ENCODE measurements at regions not wholly inside any gene's neighbourhood (a gene's known extent, or its start where the extent isn't known, plus 50 kb on each side); places are given as distances from the start of the nearest gene placed in this dataset.

GRCh38 chr1:195785830-195786229 is 822.4 kb downstream of the KCNT2 start:
- Histone ChIP-seq H3K4me3 (no peak overlapping the region), H3K36me3 (no peaks in the 10 kb centered on the region), H3K27me3 (no peaks in the 10 kb centered on the region), H3K4me1 (no peaks in the 10 kb centered on the region), H3K27ac (no peak overlapping the region), H3K9me3 (no peaks in the 10 kb centered on the region)
- WGBS: 19% methylated on average over 1 of the region's 1 CpG
- TF ChIP-seq POLR2AphosphoS5 (IDR thresholded peaks at IDR 0.05) (no peak), POLR2A (IDR thresholded peaks at IDR 0.05) (no peak), EP300 (IDR thresholded peaks at IDR 0.05) (no peak)
- TF ChIP-seq, protein P1, sequence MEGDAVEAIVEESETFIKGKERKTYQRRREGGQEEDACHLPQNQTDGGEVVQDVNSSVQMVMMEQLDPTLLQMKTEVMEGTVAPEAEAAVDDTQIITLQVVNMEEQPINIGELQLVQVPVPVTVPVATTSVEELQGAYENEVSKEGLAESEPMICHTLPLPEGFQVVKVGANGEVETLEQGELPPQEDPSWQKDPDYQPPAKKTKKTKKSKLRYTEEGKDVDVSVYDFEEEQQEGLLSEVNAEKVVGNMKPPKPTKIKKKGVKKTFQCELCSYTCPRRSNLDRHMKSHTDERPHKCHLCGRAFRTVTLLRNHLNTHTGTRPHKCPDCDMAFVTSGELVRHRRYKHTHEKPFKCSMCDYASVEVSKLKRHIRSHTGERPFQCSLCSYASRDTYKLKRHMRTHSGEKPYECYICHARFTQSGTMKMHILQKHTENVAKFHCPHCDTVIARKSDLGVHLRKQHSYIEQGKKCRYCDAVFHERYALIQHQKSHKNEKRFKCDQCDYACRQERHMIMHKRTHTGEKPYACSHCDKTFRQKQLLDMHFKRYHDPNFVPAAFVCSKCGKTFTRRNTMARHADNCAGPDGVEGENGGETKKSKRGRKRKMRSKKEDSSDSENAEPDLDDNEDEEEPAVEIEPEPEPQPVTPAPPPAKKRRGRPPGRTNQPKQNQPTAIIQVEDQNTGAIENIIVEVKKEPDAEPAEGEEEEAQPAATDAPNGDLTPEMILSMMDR (IDR thresholded peaks at IDR 0.05): no peak
- no peak for DNase-seq (ENCODE audit: low spot score in 2 of 2)

DNA sequence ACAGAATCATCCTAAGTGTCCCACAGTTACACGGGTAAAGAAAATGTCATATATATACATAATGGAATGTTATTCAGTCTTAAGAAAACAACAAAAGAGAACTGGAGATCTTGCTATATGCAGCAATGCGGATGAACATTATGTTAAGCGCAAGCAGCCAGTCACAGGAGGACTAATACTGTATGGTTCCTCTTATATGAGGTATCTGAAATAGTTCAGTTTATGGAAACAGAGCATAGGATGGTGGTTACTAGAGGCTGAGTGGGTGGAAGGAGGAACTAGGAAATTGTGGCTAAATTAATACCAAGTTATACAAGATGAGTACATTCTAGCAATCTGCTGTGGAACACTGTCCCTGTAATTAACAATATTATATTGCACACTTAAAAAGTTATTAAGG is 834.3 kb downstream of the KCNT2 start:
- TF ChIP-seq, protein P1 (IDR thresholded peaks at IDR 0.05): no peak
- TF ChIP-seq EP300 (IDR thresholded peaks at IDR 0.05): no peak
- H3K4me1 ChIP-seq: no peaks in the 10 kb centered on the region
- 85% methylated on average over 3 of the region's 3 CpGs for WGBS
- H3K27ac ChIP-seq: no peak overlapping the region
- H3K36me3 ChIP-seq: no peaks in the 10 kb centered on the region
- no peaks in the 10 kb centered on the region for H3K9me3 ChIP-seq
- no peaks in the 10 kb centered on the region for H3K27me3 ChIP-seq
- DNase-seq (ENCODE audit: low spot score in 2 of 2): no peak
- no peak overlapping the region for H3K4me3 ChIP-seq

GRCh38 chr1:195769461-195769860 is 838.8 kb downstream of the KCNT2 start:
- no peak for DNase-seq (ENCODE audit: low spot score in 2 of 2)
- H3K27me3 ChIP-seq: no peaks in the 10 kb centered on the region
- TF ChIP-seq EP300 (IDR thresholded peaks at IDR 0.05) (no peak), POLR2AphosphoS5 (IDR thresholded peaks at IDR 0.05) (no peak), POLR2A (IDR thresholded peaks at IDR 0.05) (no peak)
- TF ChIP-seq, protein P1 (IDR thresholded peaks at IDR 0.05): no peak
- no peak overlapping the region for H3K4me3 ChIP-seq
- no peaks in the 10 kb centered on the region for H3K36me3 ChIP-seq
- H3K9me3 ChIP-seq: no peaks in the 10 kb centered on the region
- H3K4me1 ChIP-seq: no peaks in the 10 kb centered on the region
- no peak overlapping the region for H3K27ac ChIP-seq

- Histone ChIP-seq H3K4me1 (no peaks in the 10 kb centered on the region), H3K36me3 (no peaks in the 10 kb centered on the region), H3K27me3 (no peaks in the 10 kb centered on the region), H3K9me3 (no peaks in the 10 kb centered on the region), H3K27ac (no peak overlapping the region), H3K4me3 (no peak overlapping the region)
- TF ChIP-seq, protein P1 (IDR thresholded peaks at IDR 0.05): no peak
- TF ChIP-seq POLR2A (IDR thresholded peaks at IDR 0.05): no peak
- TF ChIP-seq EP300 (IDR thresholded peaks at IDR 0.05): no peak
- no peak for TF ChIP-seq POLR2AphosphoS5 (IDR thresholded peaks at IDR 0.05)
- DNase-seq (ENCODE audit: low spot score in 2 of 2): no peak
These were observed 839.3 kb downstream of the KCNT2 start for GRCh38 chr1:195768936-195769335.

- TF ChIP-seq POLR2A (IDR thresholded peaks at IDR 0.05) (no peak), EP300 (IDR thresholded peaks at IDR 0.05) (no peak), POLR2AphosphoS5 (IDR thresholded peaks at IDR 0.05) (no peak)
- TF ChIP-seq, protein P1 (IDR thresholded peaks at IDR 0.05): no peak
- WGBS: 50% methylated on average over 2 of the region's 2 CpGs
- H3K4me1 ChIP-seq: no peaks in the 10 kb centered on the region
These were observed 839.9 kb downstream of the KCNT2 start for GRCh38 chr1:195768377-195768776.

More at GRCh38 chr1:195768377-195768776, 839.9 kb downstream of the KCNT2 start:
- Histone ChIP-seq H3K36me3 (no peaks in the 10 kb centered on the region), H3K27me3 (no peaks in the 10 kb centered on the region), H3K9me3 (no peaks in the 10 kb centered on the region), H3K27ac (no peak overlapping the region), H3K4me3 (no peak overlapping the region)
- DNase-seq (ENCODE audit: low spot score in 2 of 2): no peak
